K562 (cell line): ENCODE measurements at regions not wholly inside any gene's neighbourhood (a gene's known extent, or its start where the extent isn't known, plus 50 kb on each side); places are given as distances from the start of the nearest gene placed in this dataset.

ENCODE experiments used
- ATF3 ChIP-seq, 2 experiments: fragments of 450-650 bp in 1 of 2; sonication (generic) in 1 of 2; formaldehyde crosslinking in 1 of 2; IDR thresholded peaks in 1 of 2; conservative IDR thresholded peaks in 1 of 2; 2 replicates each; pipeline versions ENCODE4 v1.6.1 to v1.8.1; 2016 to 2023; ENCODE audit warnings: mild to moderate bottlenecking in 2 of 2, moderate library complexity in 2 of 2, inconsistent platforms in 1 of 2, missing genetic modification reagents in 1 of 2
- CBX2 ChIP-seq: fragments of 200-600 bp; sonication (generic); IDR thresholded peaks from one replicate; pipeline ENCODE4 v1.6.1; 2012; ENCODE audit warnings: mild to moderate bottlenecking, low read length, inconsistent platforms; ENCODE audit not compliant: insufficient read depth, poor library complexity, severe bottlenecking
- CTCF ChIP-seq, 3 experiments: IDR thresholded peaks in 2 of 3; conservative IDR thresholded peaks in 1 of 3; 2 replicates each; pipeline ENCODE4 v1.5.1; 2011 to 2012; ENCODE audit warnings: low read length in 3 of 3, mild to moderate bottlenecking in 3 of 3, control low read depth in 2 of 3, improper control_type of control experiment in 1 of 3, inconsistent platforms in 1 of 3, low read depth in 1 of 3, mixed read lengths in 1 of 3, moderate library complexity in 1 of 3; ENCODE audit not compliant: insufficient read depth in 2 of 3
- FOSL1 ChIP-seq: fragments of 200-800 bp; sonication (Bioruptor generic); conservative IDR thresholded peaks from 2 replicates; pipeline ENCODE4 v1.6.1; 2016; ENCODE audit warnings: missing genetic modification characterization, missing compliant biosample characterization
- HNRNPK ChIP-seq: fragments of 200-400 bp; formaldehyde crosslinking; IDR thresholded peaks from one replicate; pipeline ENCODE4 v1.6.1; 2018; ENCODE audit warnings: mild to moderate bottlenecking, low read depth, low read length; ENCODE audit not compliant: poor library complexity, severe bottlenecking
- MAX ChIP-seq: sonication (generic); formaldehyde crosslinking; IDR thresholded peaks from 2 replicates; pipeline ENCODE4 v1.9.0; 2022; ENCODE audit warnings: mild to moderate bottlenecking, missing genetic modification reagents
- NRF1 ChIP-seq, 2 experiments: fragments of 450-650 bp; IDR thresholded peaks in 1 of 2; conservative IDR thresholded peaks in 1 of 2; 2 replicates each; pipeline ENCODE4 v1.6.1; 2014; ENCODE audit warnings: mild to moderate bottlenecking in 2 of 2
- POLR2A ChIP-seq: fragments of 450-650 bp; conservative IDR thresholded peaks from 2 replicates; pipeline ENCODE4 v1.6.1; 2016
- POLR2AphosphoS5 ChIP-seq: IDR thresholded peaks from 2 replicates; pipeline ENCODE4 v1.6.1; 2011; ENCODE audit warnings: mild to moderate bottlenecking, low read depth, low read length, moderate library complexity; ENCODE audit not compliant: control insufficient read depth, insufficient read depth
- RCOR1 ChIP-seq, 2 experiments: IDR thresholded peaks; 2 replicates each; pipeline ENCODE4 v1.6.1; 2012; ENCODE audit warnings: low read depth in 2 of 2, low read length in 2 of 2, borderline replicate concordance in 1 of 2, improper control_type of control experiment in 1 of 2
- TAF1 ChIP-seq: IDR thresholded peaks from 2 replicates; pipeline ENCODE4 v1.6.1; 2011; ENCODE audit warnings: mild to moderate bottlenecking, low read length, moderate library complexity; ENCODE audit not compliant: insufficient read depth, control insufficient read depth, severe bottlenecking; ENCODE audit errors: extremely low read depth
- TCF7 ChIP-seq: sonication (generic); IDR thresholded peaks from 2 replicates; pipeline ENCODE4 v1.6.1; 2016; ENCODE audit warnings: antibody characterized with exemption, borderline replicate concordance
- ZFX ChIP-seq: sonication (generic); formaldehyde crosslinking; IDR thresholded peaks from 2 replicates; pipeline ENCODE4 v1.8.0; 2022; ENCODE audit warnings: mild to moderate bottlenecking, missing genetic modification reagents, moderate library complexity
- ZNF274 ChIP-seq: IDR thresholded peaks from 2 replicates; pipeline ENCODE4 v1.6.1; 2011; ENCODE audit warnings: low read depth, mild to moderate bottlenecking, low read length, moderate library complexity, borderline replicate concordance

- no peak for TF ChIP-seq POLR2AphosphoS5
- TF ChIP-seq ATF3 (IDR thresholded peaks at IDR 0.05): no peak
- no peak for TF ChIP-seq ATF3 (CRISPR knock-in tag; conservative IDR thresholded peaks at IDR 0.05)
- TF ChIP-seq FOSL1 (tag): no peak
- TF ChIP-seq ZFX (CRISPR knock-in tag): no peak
- TF ChIP-seq NRF1 (conservative IDR thresholded peaks at IDR 0.05 in 1 of 2, IDR thresholded peaks at IDR 0.05 in 1 of 2): no peak
- no peak for TF ChIP-seq RCOR1 (IDR thresholded peaks at IDR 0.05; ENCODE audit: borderline replicate concordance in 1 of 2, low read depth in 2 of 2, low read length in 2 of 2)
- no peak for TF ChIP-seq TCF7
- no peak for TF ChIP-seq MAX
- TF ChIP-seq CTCF (IDR thresholded peaks at IDR 0.05 in 2 of 3, conservative IDR thresholded peaks at IDR 0.05 in 1 of 3; ENCODE audit: insufficient read depth in 2 of 3, low read depth in 1 of 3, low read length in 3 of 3): no peak
- no peak for TF ChIP-seq HNRNPK
- TF ChIP-seq TAF1: no peak
- TF ChIP-seq POLR2A: no peak
- no peak for TF ChIP-seq CBX2
- no peak for TF ChIP-seq ZNF274
Observed at GRCh38 chr2:161041356-161041755, 118.9 kb upstream of the TANK start.
